ENCODE measurements at regions not wholly inside any gene's neighbourhood (a gene's known extent, or its start where the extent isn't known, plus 50 kb on each side); places are given as distances from the start of the nearest gene placed in this dataset.

GRCh38 chr2:76310894-76311633, 600.3 kb upstream of the GCFC2 start:
- TF ChIP-seq, protein P1, sequence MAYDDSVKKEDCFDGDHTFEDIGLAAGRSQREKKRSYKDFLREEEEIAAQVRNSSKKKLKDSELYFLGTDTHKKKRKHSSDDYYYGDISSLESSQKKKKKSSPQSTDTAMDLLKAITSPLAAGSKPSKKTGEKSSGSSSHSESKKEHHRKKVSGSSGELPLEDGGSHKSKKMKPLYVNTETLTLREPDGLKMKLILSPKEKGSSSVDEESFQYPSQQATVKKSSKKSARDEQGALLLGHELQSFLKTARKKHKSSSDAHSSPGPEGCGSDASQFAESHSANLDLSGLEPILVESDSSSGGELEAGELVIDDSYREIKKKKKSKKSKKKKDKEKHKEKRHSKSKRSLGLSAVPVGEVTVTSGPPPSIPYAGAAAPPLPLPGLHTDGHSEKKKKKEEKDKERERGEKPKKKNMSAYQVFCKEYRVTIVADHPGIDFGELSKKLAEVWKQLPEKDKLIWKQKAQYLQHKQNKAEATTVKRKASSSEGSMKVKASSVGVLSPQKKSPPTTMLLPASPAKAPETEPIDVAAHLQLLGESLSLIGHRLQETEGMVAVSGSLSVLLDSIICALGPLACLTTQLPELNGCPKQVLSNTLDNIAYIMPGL (CRISPR knock-in tag; IDR thresholded peaks at IDR 0.05) = no peak
- no peak for TF ChIP-seq TEAD4 (CRISPR knock-in tag; IDR thresholded peaks at IDR 0.05)
- no peak for TF ChIP-seq ETV6 (CRISPR knock-in tag; IDR thresholded peaks at IDR 0.05)
- TF ChIP-seq, protein P2, sequence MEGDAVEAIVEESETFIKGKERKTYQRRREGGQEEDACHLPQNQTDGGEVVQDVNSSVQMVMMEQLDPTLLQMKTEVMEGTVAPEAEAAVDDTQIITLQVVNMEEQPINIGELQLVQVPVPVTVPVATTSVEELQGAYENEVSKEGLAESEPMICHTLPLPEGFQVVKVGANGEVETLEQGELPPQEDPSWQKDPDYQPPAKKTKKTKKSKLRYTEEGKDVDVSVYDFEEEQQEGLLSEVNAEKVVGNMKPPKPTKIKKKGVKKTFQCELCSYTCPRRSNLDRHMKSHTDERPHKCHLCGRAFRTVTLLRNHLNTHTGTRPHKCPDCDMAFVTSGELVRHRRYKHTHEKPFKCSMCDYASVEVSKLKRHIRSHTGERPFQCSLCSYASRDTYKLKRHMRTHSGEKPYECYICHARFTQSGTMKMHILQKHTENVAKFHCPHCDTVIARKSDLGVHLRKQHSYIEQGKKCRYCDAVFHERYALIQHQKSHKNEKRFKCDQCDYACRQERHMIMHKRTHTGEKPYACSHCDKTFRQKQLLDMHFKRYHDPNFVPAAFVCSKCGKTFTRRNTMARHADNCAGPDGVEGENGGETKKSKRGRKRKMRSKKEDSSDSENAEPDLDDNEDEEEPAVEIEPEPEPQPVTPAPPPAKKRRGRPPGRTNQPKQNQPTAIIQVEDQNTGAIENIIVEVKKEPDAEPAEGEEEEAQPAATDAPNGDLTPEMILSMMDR (IDR thresholded peaks at IDR 0.05) = no peak
- no peak for TF ChIP-seq USF1 (CRISPR knock-in tag; IDR thresholded peaks at IDR 0.05)
